Breast epithelium (tissue), 4 donors: ENCODE measurements at regions not wholly inside any gene's neighbourhood (a gene's known extent, or its start where the extent isn't known, plus 50 kb on each side); places are given as distances from the start of the nearest gene placed in this dataset.

Experiments used
- DNase-seq, 2 donors: peaks; one replicate each; pipeline ENCODE4 v3.0.0-alpha.2; 2019; ENCODE audit warnings: low spot score in 2 of 2
- H3K27ac ChIP-seq, 2 donors: fragments of 200-600 bp; sonication (generic) in 1 of 2; one replicate each; pipeline ENCODE4 v1.5.1; 2016 to 2019; ENCODE audit warnings: mild to moderate bottlenecking in 1 of 2
- H3K27me3 ChIP-seq, 2 donors: fragments of 200-600 bp; sonication (generic) in 1 of 2; one replicate each; pipeline versions ENCODE4 v1.5.1 to v1.6.0; 2017 to 2019; ENCODE audit warnings: control low read depth in 1 of 2, mild to moderate bottlenecking in 1 of 2
- H3K36me3 ChIP-seq: fragments of 200-600 bp; one replicate; pipeline ENCODE4 v1.5.1; 2019
- H3K4me1 ChIP-seq, 2 donors: fragments of 200-600 bp; sonication (generic); one replicate each; pipeline ENCODE4 v1.5.1; 2016 to 2019; ENCODE audit warnings: control low read depth in 1 of 2
- H3K4me3 ChIP-seq, 3 donors: fragments of 200-600 bp; sonication (generic); 1 replicate in 2 of 3; 2 replicates in 1 of 3; pipeline ENCODE4 v1.5.1; 2016 to 2019; ENCODE audit warnings: mild to moderate bottlenecking in 3 of 3, moderate library complexity in 2 of 3
- H3K9me3 ChIP-seq, 2 donors: fragments of 200-600 bp; sonication (generic) in 1 of 2; one replicate each; pipeline ENCODE4 v1.5.1; 2016 to 2019; ENCODE audit warnings: control low read depth in 1 of 2
- POLR2A ChIP-seq: fragments of 450-650 bp; IDR thresholded peaks from one replicate; pipeline ENCODE4 v1.6.1; 2016; ENCODE audit warnings: antibody characterized with exemption, mild to moderate bottlenecking, moderate library complexity
- POLR2AphosphoS5 ChIP-seq, 3 donors: sonication (generic); formaldehyde crosslinking; IDR thresholded peaks; one replicate each; pipeline ENCODE4 v1.6.1; 2017; ENCODE audit warnings: antibody characterized with exemption in 3 of 3
- intact Hi-C: fragments of 100-400 bp; cut with DNase I; formaldehyde crosslinking; loops from one replicate; pipeline ENCODE4 v1.15.1; 2023; ENCODE audit warnings: low total_unique reads
- TF ChIP-seq, protein P1 (sequence below), 3 donors: fragments of 450-650 bp; IDR thresholded peaks; one replicate each; pipeline ENCODE4 v1.5.1; 2016 to 2017; ENCODE audit warnings: antibody characterized with exemption in 3 of 3, mild to moderate bottlenecking in 3 of 3, moderate library complexity in 3 of 3

GRCh38 chr4:114282937-114283336, 303.5 kb upstream of the ARSJ start:
- Histone ChIP-seq H3K4me3 (no peak overlapping the region), H3K9me3 (peaks cover 0 to 4% of the 10 kb centered on the region in 2 donors), H3K36me3 (no peaks in the 10 kb centered on the region), H3K4me1 (no peaks in the 10 kb centered on the region), H3K27ac (no peak overlapping the region), H3K27me3 (no peaks in the 10 kb centered on the region)
- intact Hi-C loops: no loop called here
- no peak for DNase-seq
- TF ChIP-seq, protein P1, sequence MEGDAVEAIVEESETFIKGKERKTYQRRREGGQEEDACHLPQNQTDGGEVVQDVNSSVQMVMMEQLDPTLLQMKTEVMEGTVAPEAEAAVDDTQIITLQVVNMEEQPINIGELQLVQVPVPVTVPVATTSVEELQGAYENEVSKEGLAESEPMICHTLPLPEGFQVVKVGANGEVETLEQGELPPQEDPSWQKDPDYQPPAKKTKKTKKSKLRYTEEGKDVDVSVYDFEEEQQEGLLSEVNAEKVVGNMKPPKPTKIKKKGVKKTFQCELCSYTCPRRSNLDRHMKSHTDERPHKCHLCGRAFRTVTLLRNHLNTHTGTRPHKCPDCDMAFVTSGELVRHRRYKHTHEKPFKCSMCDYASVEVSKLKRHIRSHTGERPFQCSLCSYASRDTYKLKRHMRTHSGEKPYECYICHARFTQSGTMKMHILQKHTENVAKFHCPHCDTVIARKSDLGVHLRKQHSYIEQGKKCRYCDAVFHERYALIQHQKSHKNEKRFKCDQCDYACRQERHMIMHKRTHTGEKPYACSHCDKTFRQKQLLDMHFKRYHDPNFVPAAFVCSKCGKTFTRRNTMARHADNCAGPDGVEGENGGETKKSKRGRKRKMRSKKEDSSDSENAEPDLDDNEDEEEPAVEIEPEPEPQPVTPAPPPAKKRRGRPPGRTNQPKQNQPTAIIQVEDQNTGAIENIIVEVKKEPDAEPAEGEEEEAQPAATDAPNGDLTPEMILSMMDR (IDR thresholded peaks at IDR 0.05): no peak
- TF ChIP-seq POLR2A (no peak), POLR2AphosphoS5 (IDR thresholded peaks at IDR 0.05) (no peak)

DNA sequence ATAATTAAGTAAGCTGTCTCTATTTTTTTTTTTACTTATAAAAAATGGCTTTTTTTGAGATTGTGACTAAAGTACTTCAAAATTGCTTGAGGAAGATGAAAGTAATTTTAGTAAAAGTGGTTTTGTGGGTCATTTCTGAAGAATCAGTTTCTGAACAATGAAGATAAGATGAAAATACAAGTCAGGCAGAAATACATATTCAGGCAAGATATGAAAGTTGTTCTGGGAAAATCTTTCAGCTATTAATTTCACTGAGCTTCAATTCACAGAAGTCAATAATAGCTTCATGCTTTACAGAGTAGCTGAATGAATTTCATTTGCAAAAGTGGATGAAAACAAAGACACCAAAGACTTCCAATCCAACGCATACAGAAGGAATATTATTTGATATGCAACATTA, 305.2 kb upstream of the ARSJ start:
- intact Hi-C loops: no loop called here
- no peaks in the 10 kb centered on the region for H3K36me3 ChIP-seq
- no peaks in the 10 kb centered on the region for H3K9me3 ChIP-seq
- no peak overlapping the region for H3K4me3 ChIP-seq
- H3K4me1 ChIP-seq: no peaks in the 10 kb centered on the region
- no peaks in the 10 kb centered on the region for H3K27me3 ChIP-seq
- H3K27ac ChIP-seq: no peak overlapping the region
- no peak for DNase-seq
- TF ChIP-seq POLR2A (no peak), POLR2AphosphoS5 (IDR thresholded peaks at IDR 0.05) (no peak)
- TF ChIP-seq, protein P1 (IDR thresholded peaks at IDR 0.05): no peak

DNA sequence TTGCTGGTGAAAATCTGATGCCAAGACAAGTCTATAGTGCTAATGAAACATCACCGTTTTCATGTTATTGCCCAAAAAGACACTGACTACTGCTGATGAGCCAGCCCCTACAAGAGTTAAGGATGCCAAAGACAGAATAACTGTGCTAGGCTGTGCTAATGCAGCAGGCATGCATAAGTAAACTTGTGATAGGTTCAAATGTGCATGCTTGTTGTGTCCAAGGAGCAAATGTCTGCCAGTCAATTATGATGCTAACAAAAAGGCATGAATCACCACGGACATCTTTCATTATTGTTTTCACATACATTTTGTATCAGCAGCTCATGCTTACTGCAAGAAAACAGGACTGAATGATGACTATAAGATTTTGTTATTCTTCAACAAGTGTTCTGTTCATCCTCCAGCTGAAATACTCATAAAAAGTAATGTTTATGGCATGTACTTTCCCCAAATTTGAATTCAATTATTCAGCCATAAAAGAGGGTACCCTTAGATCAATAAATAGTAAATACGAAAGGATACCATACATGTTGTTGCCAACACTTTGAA, 306.9 kb upstream of the ARSJ start:
- DNase-seq: no peak
- Histone ChIP-seq H3K27me3 (no peaks in the 10 kb centered on the region), H3K27ac (no peak overlapping the region), H3K36me3 (no peaks in the 10 kb centered on the region), H3K9me3 (no peaks in the 10 kb centered on the region), H3K4me1 (no peaks in the 10 kb centered on the region), H3K4me3 (no peak overlapping the region)
- TF ChIP-seq, protein P1 (IDR thresholded peaks at IDR 0.05): no peak
- TF ChIP-seq POLR2AphosphoS5 (IDR thresholded peaks at IDR 0.05) (no peak), POLR2A (no peak)
- intact Hi-C loops: no loop called here

DNA sequence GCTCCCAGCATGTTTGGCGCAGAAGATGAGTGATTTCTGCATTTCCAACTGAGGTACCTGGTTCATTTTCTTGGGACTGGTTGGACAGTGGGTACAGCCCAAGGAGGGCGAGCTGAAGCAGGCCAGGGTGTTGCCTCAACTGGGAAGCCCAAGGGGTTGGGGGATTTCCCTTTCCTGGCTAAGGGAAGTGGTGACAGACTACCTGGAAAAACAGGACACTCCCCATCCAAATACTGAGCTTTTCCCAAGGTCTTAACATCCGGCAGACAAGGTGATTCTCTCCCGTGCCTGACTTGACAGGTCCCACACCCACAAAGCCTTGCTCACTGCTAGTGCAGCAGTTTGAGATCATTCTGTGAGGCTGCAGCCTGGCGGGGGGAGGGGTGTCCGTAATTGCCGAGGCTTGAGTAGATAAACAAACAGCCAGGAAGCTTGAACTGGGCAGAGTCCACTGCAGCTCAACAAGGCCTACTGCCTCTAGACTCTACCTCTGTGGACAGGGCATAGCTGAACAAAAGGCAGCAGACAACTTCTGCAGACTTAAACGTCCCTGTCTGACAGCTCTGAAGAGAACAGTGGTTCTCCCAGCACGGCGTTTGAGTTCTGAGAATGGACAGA, 307.7 kb upstream of the ARSJ start:
- Histone ChIP-seq H3K4me1 (no peaks in the 10 kb centered on the region), H3K9me3 (no peaks in the 10 kb centered on the region), H3K27ac (no peak overlapping the region), H3K4me3 (no peak overlapping the region), H3K27me3 (no peaks in the 10 kb centered on the region), H3K36me3 (no peaks in the 10 kb centered on the region)
- intact Hi-C loops: no loop called here
- TF ChIP-seq, protein P1 (IDR thresholded peaks at IDR 0.05): no peak
- TF ChIP-seq POLR2AphosphoS5 (IDR thresholded peaks at IDR 0.05) (no peak), POLR2A (no peak)
- DNase-seq: no peak

DNA sequence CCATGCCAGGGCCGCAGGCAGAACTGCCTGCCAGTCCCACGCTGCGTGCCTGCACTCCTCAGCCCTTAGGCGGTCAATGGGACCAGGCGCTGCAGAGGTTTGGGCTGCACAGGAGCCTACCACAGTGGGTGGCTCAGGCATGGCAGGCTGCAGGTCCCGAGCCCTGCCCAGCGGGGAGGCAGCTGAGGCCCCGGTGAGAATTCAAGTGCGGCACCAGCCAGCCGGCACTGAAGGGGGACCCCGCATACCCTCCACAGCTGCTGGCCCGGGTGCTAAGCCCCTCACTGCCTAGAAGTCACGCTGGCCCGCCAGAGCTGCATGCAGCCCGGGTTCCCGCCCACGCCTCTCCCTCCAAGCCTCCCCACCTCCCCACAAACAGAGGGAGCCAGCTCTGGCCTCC, 302.5 kb upstream of the UGT8 start:
- Histone ChIP-seq H3K27me3 (no peaks in the 10 kb centered on the region), H3K36me3 (no peaks in the 10 kb centered on the region), H3K4me1 (no peaks in the 10 kb centered on the region), H3K9me3 (peaks cover 6 to 11% of the 10 kb centered on the region in 2 donors), H3K4me3 (no peak overlapping the region), H3K27ac (no peak overlapping the region)
- DNase-seq: no peak
- no peak for TF ChIP-seq POLR2A
- TF ChIP-seq POLR2AphosphoS5 (IDR thresholded peaks at IDR 0.05): no peak
- TF ChIP-seq, protein P1 (IDR thresholded peaks at IDR 0.05): no peak
- intact Hi-C loops: no loop called here
